HL-60 (cell line): ENCODE measurements at regions not wholly inside any gene's neighbourhood (a gene's known extent, or its start where the extent isn't known, plus 50 kb on each side); places are given as distances from the start of the nearest gene placed in this dataset.
"Not testable (repeated sequence)": the region's sequence is repeated elsewhere in the genome, so short reads cannot be mapped to it uniquely, and the experiment has no call there.

Source experiments
- DNase-seq, 2 experiments: peaks; one replicate each; pipeline ENCODE4 v3.0.0-alpha.2; 2010 to 2020; ENCODE audit warnings: low read depth in 1 of 2, low spot score in 1 of 2
- H3K27ac ChIP-seq: fragments of 250-450 bp; sonication (Bioruptor Pico); replicated peaks from 2 replicates; pipeline ENCODE4 v1.5.1; 2020; ENCODE audit warnings: mild to moderate bottlenecking, moderate library complexity
- H3K27me3 ChIP-seq: fragments of 250-450 bp; sonication (Bioruptor Pico); 2 replicates; pipeline ENCODE4 v1.5.1; 2021; ENCODE audit warnings: mild to moderate bottlenecking, moderate library complexity; ENCODE audit not compliant: insufficient read depth, poor library complexity, severe bottlenecking
- H3K4me3 ChIP-seq: replicated peaks from 2 replicates; pipeline ENCODE4 v1.5.1; 2011; ENCODE audit warnings: mild to moderate bottlenecking, control low read depth, low read length; ENCODE audit not compliant: insufficient read depth
- GABPA ChIP-seq: IDR thresholded peaks from 2 replicates; pipeline ENCODE4 v1.6.1; 2012; ENCODE audit warnings: low read depth
- POLR2AphosphoS5 ChIP-seq: IDR thresholded peaks from 2 replicates; pipeline ENCODE4 v1.6.1; 2012; ENCODE audit warnings: low read depth
- REST ChIP-seq: IDR thresholded peaks from 2 replicates; pipeline ENCODE4 v1.6.1; 2012; ENCODE audit warnings: low read depth; ENCODE audit not compliant: insufficient replicate concordance
- SPI1 ChIP-seq: IDR thresholded peaks from 2 replicates; pipeline ENCODE4 v1.6.1; 2012; ENCODE audit warnings: low read depth, mild to moderate bottlenecking, borderline replicate concordance
- TF ChIP-seq, protein P1 (sequence below): IDR thresholded peaks from one replicate; pipeline ENCODE4 v1.5.1; 2011; ENCODE audit warnings: low read length, control low read depth, inconsistent platforms; ENCODE audit not compliant: insufficient read depth

DNA sequence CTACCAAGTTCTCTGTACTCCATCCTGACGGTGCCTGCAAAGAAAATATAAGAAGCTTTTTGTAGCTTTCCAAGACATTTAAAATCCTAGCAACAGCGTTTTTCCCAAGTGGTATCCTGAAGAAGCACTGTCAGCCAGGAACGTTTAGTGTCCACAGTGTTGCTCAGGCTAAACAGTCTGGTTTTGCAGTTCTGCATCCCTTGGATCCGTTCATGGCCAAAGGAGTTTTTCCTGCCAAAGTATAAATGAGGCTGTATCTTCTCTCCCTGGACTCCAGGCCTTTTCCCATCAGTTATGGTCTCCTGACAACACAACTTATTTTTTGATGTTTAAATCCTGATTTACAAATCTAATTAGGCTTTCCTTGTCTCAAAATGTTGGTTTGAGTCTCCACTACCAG lies 925.8 kb downstream of the TLE1 start:
- Histone ChIP-seq H3K4me3 (no peak overlapping the region), H3K27ac (no peak overlapping the region), H3K27me3 (no peaks in the 10 kb centered on the region)
- no peak for DNase-seq
- no peak for TF ChIP-seq POLR2AphosphoS5
- TF ChIP-seq REST, result no peak

GRCh38 chr9:80755586-80755985 lies 933.8 kb downstream of the TLE1 start:
- no peak overlapping the region for H3K27ac ChIP-seq
- no peak for DNase-seq
- TF ChIP-seq POLR2AphosphoS5 (no peak), GABPA (no peak), SPI1 (no peak), REST (no peak)
- TF ChIP-seq, protein P1, sequence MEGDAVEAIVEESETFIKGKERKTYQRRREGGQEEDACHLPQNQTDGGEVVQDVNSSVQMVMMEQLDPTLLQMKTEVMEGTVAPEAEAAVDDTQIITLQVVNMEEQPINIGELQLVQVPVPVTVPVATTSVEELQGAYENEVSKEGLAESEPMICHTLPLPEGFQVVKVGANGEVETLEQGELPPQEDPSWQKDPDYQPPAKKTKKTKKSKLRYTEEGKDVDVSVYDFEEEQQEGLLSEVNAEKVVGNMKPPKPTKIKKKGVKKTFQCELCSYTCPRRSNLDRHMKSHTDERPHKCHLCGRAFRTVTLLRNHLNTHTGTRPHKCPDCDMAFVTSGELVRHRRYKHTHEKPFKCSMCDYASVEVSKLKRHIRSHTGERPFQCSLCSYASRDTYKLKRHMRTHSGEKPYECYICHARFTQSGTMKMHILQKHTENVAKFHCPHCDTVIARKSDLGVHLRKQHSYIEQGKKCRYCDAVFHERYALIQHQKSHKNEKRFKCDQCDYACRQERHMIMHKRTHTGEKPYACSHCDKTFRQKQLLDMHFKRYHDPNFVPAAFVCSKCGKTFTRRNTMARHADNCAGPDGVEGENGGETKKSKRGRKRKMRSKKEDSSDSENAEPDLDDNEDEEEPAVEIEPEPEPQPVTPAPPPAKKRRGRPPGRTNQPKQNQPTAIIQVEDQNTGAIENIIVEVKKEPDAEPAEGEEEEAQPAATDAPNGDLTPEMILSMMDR, result no peak

GRCh38 chr9:80747056-80747455 lies 942.3 kb downstream of the TLE1 start:
- not testable (repeated sequence) for H3K27ac ChIP-seq, DNase-seq, H3K4me3 ChIP-seq, H3K27me3 ChIP-seq

More at GRCh38 chr9:80755586-80755985, 933.8 kb downstream of the TLE1 start:
- Histone ChIP-seq H3K27me3 (no peaks in the 10 kb centered on the region), H3K4me3 (no peak overlapping the region)

GRCh38 chr9:80732506-80732905 lies 956.8 kb downstream of the TLE1 start:
- no peak overlapping the region for H3K27ac ChIP-seq
- TF ChIP-seq REST, result no peak
- TF ChIP-seq SPI1, result no peak
- TF ChIP-seq, protein P1, result no peak
- no peak for TF ChIP-seq GABPA
- no peak for TF ChIP-seq POLR2AphosphoS5
- DNase-seq, result no peak
- no peak overlapping the region for H3K4me3 ChIP-seq
- no peaks in the 10 kb centered on the region for H3K27me3 ChIP-seq
